HG03196 (cell line): ENCODE measurements at regions not wholly inside any gene's neighbourhood (a gene's known extent, or its start where the extent isn't known, plus 50 kb on each side); places are given as distances from the start of the nearest gene placed in this dataset.

Experiments
- ATAC-seq: cut with Tn5 transposase; IDR thresholded peaks from one replicate; pipeline ENCODE4 v1.9.1; 2021; ENCODE audit not compliant: unreplicated experiment

DNA sequence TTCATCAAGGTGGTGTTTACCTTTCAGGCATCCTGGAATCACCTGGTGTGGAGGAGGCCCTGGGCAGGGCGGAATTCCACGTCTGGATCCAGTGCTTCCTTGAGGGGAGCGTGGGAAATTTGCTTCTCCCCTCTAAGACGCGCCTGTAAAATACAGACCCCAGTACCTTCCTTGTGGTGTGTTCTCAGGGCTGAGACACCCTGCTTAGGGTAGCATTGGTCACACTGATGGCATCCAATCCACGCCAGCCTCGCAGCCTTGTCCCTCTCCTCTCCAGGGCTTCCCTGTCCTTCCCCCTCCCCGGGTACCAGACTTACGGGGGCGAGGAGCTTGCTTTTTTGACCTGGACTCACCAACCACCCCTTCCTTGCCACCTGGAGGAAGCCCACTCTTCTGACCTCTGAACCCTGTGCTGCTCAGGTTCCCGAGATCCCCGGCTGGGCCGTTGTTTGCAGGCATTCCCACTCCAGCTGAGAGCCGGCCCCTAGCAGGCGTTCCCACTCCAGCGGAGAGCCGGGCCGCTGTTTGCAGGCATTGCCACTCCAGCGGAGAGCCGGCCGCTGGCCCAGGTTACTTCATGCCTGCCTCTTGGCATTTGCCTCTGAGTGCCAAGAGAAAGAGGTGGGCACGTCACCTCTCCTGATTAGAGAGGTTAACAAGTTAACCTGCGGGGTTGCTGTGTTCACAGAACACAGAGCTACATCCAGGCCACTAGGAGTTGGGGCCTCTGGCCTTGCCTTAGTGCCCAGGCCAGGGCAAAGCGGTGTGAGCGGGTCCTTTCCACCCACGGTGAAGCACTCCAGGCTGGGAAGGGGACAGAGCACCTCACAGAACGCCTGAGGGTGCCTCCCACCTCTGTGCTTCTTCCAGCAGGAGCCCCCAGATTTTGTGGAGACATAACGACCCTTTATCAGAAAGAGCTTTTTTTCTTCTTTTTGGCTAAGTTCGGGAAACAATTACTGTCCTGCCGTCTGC lies 254.0 kb upstream of the PPP2R2D start:
- no peak for ATAC-seq

DNA sequence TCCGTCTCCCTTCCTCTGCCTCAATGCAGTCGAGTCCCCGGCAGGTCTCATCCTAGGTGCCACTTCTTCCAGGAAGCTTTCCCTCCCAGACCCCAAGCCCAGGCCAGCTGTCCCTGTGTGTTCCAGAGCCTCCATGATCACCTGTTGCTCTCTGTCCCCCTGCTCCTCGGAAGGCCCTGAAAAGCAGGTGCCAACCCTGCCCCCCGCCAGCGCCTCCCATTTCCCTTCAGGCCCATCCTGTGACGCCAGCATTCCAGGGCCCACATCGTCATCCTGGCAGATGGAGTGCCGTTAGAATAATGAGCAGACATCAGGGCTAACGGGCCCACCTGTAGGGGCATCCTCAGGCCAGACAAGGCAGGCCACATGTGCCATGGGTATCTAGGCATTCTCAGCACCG lies 253.0 kb upstream of the PPP2R2D start:
- no peak for ATAC-seq

DNA sequence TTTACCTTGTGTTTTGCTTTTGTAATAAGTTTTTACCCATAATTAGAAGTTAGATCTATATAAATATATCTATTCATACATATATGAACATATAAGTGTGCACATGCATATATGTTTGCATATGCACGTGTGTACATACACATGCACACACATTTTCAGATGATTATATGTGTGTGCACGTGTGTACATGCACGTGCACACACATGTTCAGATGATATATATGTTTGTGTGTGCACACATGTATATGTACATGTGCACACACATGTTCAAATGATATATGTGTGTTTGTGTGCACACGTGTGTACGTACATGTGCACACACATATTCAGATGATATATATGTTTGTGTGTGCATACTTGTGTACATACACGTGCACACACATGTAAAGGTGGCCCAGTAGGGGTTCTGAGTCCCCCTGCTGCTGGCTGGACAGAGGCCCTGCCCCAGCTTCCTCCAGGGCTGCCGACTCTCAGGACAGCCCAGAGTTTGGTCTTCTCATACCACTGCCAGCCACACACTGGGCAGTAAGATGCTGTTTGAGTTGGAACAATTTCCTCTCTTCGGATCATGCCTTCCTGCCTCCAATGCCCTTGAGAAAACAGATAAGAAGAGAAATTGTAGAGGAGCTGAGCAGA lies 252.3 kb upstream of the PPP2R2D start:
- no peak for ATAC-seq

DNA sequence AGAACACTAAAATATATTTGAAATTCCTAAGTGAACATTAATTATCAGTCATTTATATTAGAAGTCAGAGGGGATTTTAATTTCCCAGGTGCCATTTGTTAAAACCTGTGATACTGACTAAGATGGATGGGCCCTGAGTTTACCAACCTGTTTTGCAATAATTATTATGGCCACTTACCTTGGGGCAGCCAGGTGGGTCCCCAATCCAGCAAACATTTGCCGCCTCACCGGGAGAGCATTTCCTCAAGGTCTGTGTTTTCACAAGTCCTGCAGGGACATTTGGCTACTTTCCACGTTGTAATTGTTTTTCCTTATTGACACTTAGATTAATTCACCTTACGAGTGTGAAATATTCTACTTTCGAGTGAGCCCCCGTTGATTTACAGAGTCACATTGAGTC lies 251.2 kb upstream of the PPP2R2D start:
- ATAC-seq: no peak

DNA sequence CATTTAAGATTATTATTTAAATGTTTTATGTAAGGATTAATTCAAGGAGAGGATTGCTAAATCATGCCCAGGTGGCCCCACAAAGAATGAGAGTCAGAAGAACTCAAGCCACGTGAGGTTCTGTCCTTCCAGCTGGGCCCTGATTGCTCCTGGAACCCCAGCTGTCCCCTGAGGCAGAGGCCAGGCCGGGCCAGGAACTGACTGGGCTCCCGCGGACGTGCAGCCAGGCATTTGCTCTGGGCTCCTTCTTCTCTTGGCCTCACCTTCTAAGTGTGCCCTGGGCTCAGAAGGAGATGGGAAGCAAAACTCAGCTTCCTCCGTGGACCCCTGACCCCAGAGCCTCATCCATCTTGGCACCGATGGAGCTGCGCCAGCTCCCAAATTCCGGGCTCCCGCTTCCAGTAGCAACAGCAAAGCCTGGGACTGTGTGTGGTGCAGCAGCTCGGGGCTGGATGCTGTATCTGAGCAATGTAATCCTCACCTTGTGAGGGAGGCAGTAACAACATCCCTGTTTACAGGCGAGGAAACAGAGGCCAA lies 250.6 kb upstream of the PPP2R2D start:
- no peak for ATAC-seq

DNA sequence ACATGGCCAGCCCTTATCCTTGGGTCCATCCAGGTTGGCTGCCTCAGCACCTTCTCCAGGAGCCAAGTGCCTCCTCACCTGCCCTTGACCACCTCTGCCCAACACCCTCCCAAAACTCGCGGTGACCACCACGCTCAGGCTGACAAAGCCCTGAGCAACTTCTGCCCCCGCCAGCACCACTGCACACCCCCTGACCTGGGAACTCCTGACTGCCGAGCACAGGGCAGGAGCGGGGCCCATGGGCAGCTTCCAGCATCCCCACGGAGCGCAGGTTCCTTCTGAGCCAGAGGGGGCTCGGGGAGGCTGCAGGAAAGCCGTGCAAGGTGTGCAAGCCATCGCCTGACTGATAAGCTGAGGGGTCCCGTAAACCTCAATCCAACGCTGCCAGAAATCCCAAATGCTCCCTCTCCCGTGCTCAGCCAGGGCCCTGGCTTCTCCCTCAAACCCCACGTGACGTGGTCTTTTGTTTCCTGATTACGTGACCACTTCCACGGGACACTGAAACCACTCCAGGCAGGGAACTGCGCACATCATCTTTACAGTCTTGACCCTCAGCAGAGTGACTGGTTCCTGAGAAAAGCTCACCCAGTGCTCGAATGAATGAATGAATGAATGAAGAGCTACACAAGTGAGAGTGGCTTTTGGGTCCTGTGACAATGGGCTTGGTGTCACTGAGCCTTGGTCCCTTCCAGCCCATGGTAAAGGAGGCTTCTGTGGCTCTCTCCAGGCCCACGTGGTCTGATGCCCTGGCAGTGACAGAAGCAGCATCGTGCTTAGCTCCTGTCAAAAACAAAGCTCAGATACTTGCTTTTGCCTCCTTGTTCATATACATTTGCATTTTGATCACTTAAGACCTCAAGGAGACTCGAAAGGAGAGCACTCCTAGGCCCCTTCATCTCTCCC lies 249.8 kb upstream of the PPP2R2D start:
- ATAC-seq: no peak

DNA sequence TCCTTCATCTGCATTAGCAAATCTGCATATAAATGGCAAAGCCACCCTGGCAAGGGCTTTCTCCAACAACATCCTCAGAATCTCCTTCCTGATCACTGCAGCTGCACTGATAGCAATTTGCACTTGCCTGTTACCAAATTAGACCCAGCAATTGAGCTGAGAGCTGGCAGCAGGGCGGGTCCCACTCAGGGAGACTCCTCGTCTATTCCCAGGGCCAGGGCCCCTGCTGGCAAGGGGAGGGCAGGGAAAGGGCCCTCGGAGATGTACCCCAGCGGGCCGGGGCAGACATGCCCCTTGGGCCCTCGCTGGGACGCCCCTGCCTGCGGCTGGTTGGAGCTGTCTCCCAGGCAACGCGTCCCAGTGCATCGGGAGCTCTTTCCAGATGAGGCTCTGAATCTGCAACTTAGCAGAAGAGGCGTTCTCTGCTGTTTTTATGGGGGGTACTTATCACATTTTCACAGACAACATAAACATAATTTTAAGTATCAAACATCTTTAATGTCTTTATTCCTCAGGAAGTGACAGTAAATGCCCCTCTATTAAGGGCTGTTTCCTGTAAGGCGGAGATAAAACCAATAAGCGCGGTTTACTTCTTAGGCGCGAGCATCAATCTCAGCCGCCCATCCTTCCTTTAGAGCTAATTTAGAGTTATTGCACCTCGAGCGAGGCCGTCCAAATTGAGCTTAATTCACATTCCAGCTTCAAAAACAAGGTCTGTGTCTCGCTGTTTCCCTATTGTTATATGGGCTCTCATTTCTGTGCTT lies 249.0 kb upstream of the PPP2R2D start:
- ATAC-seq: no peak

DNA sequence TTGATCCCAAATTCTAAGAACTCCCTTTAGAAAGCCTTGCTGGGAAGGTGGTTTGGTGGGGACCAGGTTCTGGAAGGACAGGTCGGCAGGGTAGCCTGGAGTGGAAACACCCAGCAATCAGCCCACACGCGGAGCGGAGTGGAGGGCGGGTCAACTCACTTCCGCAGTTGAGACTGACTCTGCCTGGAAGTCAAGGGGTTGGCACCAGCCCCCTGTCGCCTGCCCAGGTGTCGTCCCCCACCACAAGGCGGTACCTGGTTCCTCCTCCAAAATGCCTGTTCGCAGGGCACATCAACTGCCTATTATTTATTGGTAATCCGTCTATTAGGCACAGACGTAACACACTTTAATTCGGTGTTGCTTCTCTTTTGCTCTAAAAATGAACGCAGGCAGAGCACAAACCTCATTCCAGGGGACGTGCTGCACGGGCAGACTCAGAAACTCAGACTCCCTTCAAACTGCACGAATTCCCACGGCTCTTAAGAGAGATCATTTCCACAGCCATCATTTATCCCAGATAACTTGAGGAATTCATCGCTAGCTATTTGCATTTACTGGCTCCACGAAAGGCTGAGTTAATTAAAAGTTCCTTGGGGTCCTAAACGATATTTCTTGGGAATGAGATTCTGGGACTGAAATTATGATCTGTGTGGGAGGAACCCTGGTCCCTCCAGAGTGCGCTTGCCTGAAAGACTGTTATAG lies 248.2 kb upstream of the PPP2R2D start:
- ATAC-seq: no peak

DNA sequence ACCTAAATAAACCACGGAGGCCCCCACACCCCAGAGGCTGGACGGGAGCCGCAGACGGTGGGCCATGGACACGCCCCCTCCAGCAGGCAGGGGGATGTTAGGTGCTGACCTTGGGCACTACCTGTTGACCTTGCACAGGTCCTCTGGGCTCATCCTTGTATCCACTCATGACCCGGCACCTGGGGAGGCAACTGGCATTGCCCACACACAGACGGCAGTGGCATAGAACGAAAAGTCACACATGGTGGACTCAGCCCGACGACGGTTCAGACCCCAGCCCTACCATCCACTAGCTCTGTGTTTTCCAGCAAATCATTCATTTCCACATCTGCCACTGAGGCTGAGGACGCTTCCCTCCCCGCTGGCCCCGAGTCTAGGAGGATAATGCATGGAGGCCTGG lies 247.7 kb upstream of the PPP2R2D start:
- no peak for ATAC-seq

DNA sequence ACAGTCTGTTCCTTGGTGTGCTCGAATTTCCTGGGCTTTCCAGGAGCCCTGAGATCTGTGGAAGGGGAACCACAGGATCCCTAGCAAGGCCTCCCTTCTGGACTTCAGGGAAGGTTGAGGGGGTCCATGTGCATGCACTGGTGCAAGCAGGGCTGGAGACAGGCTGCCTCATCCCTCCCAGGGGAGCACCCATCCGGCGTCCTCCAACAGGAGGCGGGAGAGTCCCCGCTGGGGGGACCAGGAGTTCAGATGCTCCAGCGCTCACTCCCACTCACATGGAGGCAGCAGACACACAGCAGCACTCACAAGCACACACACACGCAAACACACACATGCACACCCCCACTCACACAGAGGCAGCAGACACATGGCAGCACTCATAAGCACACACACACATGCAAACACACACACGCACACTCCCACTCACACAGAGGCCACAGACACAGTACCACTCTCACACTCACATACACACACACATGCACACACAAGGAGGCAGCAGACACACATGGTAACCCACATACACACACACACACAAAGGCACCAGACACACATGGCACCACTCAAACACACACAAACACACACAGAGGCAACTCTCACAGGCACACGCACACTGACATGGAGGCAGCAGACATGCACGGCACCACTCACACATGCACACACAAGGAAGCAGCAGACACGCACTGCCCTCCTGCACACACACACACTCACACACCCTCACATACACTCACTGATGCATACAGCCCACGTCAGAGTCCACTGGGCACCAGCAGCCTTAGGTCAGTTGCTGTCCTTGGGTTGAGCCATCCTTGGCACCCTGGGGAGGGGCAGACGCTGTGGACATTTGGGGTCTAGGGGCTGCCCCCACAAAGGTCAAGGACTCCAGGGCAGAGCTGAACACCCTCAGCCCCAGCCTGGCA lies 247.0 kb upstream of the PPP2R2D start:
- ATAC-seq: no peak

DNA sequence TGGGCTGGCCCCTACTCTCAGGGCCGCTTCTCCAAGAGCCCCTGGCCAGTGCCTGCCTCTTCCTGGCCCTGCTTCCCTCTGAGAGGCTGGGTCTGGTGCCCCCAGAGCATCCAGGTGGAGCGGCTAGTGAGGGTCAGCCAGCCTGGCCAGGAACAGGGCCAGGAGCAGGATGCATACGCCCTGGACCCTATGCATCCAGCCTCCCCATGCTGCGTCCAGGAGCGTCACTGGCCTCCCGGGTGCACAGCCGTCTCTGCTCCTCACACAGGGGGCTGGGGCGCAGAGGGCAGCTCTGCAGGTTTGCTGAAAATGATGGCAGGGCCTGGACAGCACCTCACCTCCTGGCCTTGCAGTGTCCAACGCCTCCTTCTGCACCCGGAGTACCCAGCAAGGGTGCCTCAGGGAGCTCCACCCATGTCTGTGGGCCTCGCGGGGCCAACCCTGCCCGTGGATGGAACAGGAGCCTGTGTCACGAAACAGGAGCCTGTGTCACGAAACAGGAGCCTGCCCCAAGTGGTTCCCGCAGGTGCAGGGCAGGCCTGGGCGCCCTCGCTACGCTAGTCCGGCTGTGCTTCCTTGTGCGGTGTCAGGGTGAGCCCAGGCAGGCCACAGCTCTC lies 246.2 kb upstream of the PPP2R2D start:
- ATAC-seq: no peak

DNA sequence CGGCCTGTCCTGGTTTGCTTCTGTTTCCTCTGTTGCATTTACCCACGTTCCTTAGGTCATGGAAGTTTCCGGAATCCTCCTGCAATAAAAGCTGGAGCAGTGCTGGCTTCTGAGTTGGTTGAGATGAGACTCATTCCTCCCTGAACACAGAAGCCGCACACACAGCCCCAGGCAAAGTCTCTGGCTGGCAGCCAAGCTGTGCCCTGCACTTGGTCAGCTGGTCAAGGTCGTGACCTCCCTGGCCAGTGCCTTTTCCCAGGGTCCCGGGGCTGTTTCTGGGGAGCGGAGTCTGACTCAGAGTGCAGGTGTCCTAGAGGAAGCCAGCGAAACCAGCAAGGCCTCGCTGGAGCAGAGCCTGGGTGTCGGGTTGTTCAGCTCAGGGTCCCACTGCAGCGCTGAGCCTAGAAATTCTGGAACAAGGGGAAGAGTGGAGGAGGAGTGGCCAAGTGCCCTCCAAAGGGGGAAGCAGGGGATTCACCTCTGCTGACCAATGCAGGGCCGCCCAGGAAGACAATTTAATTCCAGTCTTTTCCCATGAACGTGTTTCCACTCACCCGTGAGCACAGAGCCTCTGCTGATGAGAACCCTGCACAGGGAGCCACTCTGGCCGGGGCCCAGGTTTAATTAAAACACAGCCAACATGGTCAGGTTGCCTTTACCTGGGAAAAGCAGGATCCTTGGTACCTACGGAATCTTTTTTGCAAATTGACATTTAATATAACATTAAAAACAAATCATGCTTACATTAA lies 245.5 kb upstream of the PPP2R2D start:
- ATAC-seq: no peak

DNA sequence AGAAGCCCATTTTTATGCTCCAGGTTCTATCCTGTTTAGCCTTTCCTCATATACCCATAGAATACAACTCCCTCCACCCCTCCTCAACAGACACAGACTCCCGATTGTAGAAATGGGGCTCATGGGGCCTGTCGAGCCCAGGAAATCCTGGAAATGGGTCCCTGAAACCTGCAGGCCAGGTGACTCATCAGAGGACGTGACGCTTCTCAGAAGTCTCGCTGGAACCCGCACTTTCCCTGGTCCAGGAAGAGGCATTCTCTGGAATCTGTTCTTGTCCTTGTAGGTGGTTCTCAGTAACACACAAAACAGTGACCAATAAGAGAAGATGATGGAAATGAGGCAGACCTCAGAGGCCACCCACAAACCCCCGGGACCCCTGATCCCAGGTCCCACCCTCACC lies 244.8 kb upstream of the PPP2R2D start:
- no peak for ATAC-seq

DNA sequence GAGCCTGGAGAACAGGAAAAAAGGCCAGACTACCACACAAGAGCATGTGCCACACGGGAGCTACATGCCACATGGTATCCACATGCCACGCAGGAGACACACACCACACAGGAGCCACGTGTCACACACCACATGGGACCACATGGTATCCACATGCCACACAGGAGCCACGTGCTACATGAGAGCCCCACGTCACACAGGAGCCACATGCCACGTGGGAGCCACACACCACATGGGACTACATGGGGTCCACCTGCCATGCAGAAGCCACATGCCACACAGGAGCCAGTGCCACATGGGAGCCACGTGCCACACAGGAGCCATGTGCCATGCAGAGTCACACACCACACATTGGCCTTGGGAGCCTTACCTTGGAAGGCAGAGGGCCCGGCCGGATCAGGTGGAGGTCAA lies 244.4 kb upstream of the PPP2R2D start:
- no peak for ATAC-seq

DNA sequence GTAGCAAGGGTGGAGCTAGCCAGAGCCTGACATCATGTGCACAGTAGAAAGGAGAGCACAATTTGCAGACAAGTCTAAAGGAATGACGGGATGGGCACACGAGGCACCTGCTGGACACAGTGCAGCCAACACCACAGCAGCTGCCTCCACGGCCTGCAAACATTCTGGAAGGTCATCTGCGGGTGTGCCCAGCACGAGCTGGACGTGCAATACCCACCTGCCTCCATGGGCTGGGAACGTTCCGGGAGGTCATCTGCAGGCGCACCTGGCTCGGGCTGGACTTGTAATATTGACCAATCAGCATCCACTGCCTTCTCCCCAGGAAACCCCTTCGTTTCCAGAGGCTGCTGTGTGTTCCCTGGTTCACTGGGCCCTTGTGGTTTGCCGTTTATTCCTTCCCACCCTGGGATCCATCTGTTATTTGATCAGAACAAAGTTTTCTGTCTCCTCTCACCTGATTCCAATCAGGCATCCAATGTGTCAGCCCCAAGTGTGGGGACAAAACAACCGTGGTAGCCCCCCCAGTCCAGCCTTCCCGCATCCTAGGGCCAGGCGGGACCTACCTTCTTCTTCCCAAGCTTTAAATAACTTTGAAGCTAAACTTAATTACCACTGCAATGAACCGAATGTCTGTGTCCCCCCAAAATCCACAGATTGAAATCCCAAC lies 243.4 kb upstream of the PPP2R2D start:
- ATAC-seq: no peak

DNA sequence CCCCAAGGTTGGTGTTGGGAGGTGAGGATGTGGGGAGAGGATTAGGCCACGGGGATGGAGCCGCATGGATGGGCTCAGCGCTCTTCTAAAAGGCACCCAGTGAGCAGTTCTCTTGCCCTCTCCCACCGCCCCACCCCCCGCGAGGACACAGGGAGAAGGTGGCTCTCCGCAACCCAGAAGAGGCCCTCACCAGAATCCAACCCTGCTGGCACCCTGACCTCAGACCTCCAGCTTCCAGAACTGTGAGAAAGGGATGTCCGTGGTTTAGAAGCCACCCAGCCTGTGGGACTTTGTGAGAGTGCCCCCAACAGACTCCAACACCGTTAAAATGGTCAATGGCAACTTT lies 242.8 kb upstream of the PPP2R2D start:
- ATAC-seq: no peak

DNA sequence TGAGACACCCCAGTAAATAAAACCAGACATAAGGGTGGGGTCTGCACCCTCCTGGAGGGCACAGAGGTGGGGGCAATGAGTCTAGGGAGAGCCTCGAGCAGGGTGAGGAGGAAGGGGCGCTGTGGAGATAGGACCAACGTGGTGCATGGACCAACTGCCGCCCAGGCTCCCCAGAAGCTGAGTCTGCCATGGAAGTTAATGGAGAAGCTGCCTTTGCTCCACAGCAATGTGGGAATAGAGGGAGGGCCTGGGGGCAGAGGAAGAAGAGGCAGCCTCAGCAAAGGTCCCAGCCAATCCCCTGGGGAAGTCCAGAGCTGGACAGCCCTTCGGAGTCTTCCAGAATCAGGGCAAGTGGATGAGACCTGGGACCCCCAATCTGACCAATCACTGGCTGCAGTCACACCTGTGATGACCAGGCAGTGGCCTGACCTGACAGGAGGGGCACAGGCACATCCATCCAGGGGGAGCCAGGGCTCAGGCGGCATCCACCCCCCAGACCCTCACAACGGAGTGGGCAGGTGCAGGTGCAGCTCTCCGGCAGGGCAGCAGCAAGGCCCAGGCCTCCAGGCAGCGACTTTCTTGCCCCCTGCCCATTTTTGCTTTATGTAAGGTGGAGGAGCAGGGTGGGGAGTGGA lies 242.2 kb upstream of the PPP2R2D start:
- ATAC-seq: no peak
